22Rv1 (cell line): ENCODE measurements at regions not wholly inside any gene's neighbourhood (a gene's known extent, or its start where the extent isn't known, plus 50 kb on each side); places are given as distances from the start of the nearest gene placed in this dataset.

Experiments
- H3K27ac ChIP-seq: fragments of 450-650 bp; 2 replicates; pipeline ENCODE4 v1.5.1; 2017
- CTCF ChIP-seq: fragments of 450-650 bp; IDR thresholded peaks from 2 replicates; pipeline ENCODE4 v1.5.1; 2017; ENCODE audit warnings: mild to moderate bottlenecking
- ZFX ChIP-seq: fragments of 450-650 bp; IDR thresholded peaks from 2 replicates; pipeline ENCODE4 v1.6.1; 2017; ENCODE audit warnings: antibody characterized with exemption, borderline replicate concordance

GRCh38 chr9:118569148-118569547, 800.1 kb downstream of the BRINP1 start:
- TF ChIP-seq CTCF (no peak), ZFX (no peak)
- no peak overlapping the region for H3K27ac ChIP-seq

DNA sequence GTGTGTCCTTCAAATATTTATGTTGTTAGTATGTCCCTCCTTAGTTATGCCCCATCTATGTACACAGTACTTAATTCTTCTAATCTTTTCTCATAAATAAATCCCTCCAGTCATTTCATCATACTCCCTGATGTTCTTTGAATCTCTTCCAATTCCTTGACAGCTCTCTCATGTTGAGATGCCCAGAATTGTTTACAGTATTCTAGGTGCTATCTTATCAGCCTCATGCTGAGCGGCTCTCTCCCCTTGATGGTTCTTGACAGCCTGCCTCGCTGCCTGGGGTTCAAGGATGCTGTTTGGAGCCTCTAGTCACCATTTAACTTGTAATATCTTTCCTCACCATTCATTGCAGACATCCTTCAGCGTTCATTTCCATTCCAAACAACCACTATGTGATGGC, 799.2 kb downstream of the BRINP1 start:
- no peak for TF ChIP-seq CTCF
- TF ChIP-seq ZFX, result no peak
- no peak overlapping the region for H3K27ac ChIP-seq

DNA sequence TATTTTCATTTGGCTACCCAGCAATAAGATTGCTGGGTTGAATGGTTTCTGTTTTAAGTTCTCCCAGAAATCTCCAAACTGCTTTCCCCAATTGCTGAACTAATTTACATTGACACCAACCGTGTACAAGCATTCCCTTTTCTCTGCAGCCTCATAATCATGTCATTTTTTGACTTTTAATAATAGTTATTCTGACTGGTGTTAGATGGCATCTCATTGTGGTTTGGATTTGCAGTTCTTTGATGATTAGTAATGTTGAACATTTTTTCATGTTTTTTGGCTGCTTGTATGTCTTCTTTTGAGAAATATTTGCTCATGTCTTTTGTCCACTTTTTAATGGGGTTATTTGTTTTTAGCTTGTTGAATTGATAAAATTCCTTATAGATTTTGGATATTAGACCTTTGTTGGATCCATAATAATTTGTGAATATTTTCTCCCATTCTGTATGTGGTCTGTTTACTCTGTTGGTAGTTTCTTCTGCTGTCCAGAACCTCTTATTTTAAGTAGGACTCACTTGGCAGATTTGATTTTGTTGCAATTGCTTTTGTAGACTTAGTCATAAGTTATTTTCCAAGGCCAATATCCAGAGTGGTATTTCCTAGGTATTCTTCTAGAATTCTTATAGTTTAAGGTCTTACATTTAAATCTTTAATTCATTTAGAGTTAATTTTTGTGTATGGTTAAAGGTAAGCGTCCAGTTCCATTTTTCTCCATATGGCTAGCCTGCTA, 793.7 kb downstream of the BRINP1 start:
- H3K27ac ChIP-seq, result no peak overlapping the region
- TF ChIP-seq CTCF, result no peak
- no peak for TF ChIP-seq ZFX

DNA sequence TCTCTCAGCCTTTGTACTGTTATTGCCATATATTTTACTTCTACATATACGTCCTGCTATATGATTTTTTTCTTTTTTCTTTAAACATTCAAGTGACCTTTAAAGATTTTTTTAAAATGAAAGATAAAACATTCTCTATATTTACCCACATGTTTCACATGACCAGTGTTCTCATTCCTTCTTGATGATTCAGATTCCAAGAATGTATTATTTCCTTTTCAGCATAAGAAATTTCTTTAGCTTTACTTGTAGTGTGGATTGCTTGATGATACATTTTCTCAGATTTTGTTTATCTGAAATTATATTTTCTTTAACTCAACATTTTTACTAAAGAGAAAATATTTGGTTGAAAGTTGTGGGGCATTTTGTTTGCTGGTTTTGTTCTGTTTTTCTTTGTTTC, 792.1 kb downstream of the BRINP1 start:
- H3K27ac ChIP-seq, result no peak overlapping the region
- TF ChIP-seq CTCF (no peak), ZFX (no peak)

GRCh38 chr9:118578467-118578866, 790.8 kb downstream of the BRINP1 start:
- TF ChIP-seq ZFX, result no peak
- TF ChIP-seq CTCF, result no peak
- H3K27ac ChIP-seq, result no peak overlapping the region

DNA sequence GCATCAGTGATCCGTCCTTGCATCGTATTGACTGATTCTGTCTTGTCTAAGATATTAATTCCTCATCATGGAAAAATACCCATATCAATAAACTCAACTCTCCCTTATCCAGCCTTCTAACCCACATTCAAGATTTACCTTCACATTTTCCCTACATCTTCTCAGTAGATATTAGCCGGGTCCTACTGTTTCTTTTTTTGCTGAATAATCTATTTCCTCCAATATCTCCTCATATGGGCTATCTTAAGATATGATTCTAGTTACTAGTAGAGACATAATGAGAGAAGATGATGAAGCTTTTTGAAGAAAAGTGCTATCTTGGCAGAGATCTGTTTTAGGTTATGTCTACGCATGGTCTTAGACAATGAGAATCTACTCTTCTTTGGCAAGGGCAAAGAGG, 785.8 kb downstream of the BRINP1 start:
- no peak for TF ChIP-seq ZFX
- no peak overlapping the region for H3K27ac ChIP-seq

- TF ChIP-seq ZFX (no peak), CTCF (no peak)
These were observed 782.3 kb downstream of the BRINP1 start for GRCh38 chr9:118586978-118587377.

DNA sequence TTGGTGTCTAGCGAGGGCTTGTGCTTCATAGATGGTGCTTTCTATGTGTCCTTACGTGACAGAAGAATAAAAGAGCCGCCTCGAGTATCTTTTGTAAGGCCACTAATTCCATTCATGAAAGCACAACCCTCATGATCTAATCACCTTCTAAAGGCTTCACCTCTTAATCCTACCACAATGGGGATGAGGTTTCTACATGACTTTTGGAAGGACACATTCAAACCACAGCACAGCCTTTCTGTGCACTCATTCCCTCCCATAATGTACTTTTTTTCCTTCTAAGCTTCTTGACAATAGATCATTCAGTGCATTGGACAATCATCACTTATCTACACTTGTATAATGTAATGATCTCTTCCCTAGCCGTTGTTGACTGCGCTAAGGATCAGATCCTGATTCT, 774.8 kb downstream of the BRINP1 start:
- TF ChIP-seq ZFX (no peak), CTCF (no peak)
- H3K27ac ChIP-seq, result no peak overlapping the region

More at GRCh38 chr9:118586978-118587377, 782.3 kb downstream of the BRINP1 start:
- no peak overlapping the region for H3K27ac ChIP-seq
